NCI-H82 treated with DMSO at 0.1 percent for 48 hours (cell line): ENCODE measurements at regions not wholly inside any gene's neighbourhood (a gene's known extent, or its start where the extent isn't known, plus 50 kb on each side); places are given as distances from the start of the nearest gene placed in this dataset.

Experiments
- DNase-seq: peaks from one replicate; lab custom pipeline; 2025; ENCODE audit not compliant: unreplicated experiment; lab: John Stamatoyannopoulos, UW

DNA sequence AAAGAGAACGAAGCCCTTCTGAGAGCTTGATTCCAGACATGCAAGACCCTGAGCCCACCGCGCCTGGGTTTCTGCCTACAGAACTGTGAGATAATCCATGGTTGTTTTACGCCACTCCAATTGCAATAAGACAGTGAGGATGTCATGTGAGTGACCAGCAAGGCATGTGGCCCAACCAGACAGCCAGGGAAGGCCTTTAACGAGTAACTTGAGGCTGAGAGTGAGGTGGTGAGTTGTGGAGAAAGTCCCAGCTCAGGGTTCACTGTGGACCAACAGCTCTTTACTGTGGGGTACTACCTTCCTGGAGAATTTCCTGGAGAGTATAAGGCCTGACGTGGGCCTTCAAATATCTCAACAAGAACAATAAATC lies 153.9 kb downstream of the ETS2 start:
- DNase-seq, result no peak

DNA sequence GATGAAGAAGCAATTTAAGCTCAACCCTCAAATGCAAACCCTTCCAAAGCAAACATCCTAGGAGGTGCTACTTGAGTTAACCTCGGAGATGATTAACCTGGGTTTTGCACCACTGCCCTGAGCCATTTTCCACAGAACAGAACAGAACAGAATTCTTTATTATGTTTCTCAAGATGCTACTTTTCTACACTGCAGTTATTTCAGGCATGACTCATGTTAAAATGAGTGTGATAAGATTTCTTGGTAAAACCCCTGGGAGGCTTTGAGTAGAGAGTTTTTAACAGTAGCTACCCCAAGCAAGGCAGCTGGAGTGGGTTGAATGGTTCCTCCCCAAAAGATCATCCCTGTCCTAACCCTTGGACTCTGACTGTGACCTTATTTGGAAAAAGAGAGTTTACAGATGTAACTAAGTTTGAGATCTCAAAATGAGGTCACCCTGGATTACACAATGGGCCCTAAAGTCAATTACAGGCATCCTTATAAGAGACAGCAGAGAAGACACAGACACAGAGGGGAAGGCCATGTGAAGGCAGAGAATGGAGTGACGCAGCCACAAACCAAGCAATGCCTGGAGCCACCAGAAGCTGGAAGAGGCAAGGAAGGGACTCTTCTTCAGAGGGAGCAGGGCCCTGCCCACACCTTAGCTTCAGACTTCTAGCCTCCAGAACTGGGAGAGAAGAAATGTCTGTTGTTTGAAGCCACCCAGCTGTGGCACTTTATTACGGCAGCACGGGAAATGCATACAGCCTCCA lies 153.4 kb downstream of the ETS2 start:
- no peak for DNase-seq

DNA sequence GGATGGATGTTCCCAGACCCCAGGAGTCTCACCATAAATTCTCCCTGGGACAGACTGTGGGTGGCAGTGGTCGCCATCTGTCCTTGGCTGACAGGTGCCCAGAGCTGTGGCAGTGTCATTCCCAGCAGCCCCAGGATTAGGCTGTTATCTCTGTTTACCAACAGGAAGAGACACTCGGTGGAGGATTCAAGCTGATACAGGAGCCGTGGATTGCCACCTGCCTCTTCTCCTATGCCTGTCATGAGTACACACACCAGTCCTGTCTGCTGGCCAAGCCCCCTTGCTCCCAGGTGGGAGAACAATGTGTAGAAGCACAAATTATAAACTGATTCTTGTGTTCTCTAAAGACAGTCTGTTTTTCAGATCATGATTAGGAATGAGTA lies 152.6 kb downstream of the ETS2 start:
- no peak for DNase-seq

DNA sequence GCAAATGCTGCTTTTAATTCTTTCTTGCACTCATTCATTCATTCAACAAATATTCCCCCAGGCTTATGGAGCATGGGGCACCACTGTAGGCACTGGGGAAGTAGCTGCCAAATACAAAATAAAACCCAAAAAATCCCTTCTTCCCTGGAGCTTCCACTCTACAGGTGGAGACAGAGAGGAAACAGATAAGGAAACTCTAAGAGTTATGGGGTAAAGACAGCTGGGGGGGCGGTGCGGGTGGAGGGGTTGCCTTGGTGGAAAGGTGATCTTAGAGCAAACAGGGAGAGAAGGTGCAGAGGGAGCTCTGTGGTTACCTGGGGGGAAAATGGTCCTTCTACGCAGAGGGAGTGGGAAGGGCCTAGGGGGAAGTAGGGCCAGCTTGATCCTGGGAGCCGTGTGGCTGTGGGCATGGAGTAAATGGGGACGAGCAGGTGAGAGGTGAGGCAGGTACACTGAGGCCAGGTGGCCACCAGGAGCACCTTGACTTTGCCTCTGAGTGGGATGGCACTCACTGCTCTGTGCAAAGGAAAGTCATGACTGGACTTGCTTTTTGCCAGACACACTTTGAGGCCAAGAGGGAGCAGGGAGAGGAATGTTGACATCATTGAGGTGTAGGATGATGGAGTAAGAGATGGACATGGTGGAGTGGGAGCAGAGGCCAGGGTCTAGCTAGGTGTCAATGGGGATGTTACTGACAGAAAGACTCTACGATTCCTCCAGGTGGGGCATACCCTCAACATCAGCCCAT lies 152.0 kb downstream of the ETS2 start:
- DNase-seq, result no peak

DNA sequence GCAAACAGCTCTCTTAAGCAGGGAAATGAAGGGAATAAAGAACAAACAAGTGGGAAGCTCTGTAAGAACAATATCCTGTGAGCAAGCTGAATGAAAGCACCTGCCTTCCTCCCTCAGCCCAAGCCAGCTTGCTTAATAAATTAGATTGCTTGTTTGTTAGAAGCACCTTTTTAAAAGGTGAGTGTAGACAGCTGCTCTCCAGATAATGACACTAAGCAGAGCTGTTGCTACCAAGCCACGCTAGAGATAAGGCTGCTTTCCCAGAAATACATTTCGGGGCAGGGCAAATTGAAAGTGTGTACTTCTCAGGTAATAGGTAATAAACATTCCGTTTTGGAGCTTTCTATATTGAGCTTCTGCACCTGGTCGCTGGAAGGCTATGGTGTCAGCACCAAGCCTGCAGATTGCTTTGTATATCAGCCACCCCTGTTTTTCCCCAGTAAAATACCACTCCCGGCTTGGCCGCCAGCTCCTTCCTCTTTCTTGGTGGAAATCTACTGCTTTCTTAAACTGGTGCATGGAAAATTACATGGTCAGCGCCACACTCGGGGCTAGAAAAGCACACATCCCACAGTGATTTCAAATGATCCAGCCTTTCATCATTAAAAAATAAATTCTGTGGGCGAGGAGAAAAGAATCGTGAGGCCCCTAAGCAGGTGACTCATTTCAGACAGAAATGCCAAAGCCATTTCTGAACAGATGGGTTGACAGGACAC lies 151.3 kb downstream of the ETS2 start:
- DNase-seq, result no peak

DNA sequence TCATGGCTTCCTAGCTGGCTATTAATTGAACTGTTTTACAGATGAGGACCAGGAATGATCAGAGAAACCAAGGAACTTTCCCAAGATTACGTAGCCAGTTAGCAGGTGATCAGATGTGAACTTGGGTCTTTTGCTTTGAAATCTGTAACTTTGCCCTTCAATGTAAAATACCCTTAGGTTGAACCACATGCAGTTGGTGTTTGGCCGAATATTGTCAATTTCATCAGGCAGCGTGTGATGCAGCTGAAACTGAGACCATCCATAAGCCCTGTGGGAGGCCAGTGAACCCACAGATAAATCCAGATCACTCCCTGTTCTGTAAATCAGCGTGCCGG lies 150.8 kb downstream of the ETS2 start:
- no peak for DNase-seq

DNA sequence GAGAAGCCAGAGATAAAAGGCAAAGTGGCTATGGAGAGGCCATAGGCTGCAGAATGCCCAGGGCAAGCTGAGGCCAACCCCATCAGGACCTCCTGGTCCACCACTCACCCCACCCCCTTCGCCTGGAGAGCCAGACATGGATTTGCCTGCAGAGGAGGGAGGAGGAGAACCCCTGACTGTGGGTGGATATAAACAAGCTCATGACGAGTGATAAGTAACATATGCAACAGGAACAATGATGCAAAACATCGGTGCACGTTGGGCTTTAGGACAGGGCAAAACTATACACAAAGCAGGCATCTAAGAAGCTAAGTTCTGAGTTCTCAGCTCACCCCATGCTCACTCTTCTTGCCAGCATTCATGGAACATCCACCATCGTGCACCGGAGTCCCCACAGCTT lies 150.3 kb downstream of the ETS2 start:
- DNase-seq, result no peak

DNA sequence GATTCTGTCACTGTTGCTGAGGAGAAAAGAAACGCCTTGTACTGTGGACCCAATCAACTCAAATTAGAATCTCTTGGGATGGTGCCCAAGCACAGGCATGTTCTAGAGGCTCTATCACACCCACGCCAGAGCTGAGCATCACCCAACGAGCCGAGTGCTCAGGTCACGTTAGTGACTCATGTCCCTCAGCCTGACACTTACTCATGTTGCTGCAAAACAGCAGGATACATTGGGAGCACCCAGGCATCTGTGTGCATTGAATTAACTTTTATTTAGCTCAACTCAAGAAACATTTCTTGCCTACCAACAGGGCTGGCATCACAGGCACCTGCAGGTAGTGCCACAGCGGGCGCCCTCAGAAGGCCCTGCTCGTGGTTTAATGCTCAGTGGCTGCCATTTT lies 149.8 kb downstream of the ETS2 start:
- no peak for DNase-seq

DNA sequence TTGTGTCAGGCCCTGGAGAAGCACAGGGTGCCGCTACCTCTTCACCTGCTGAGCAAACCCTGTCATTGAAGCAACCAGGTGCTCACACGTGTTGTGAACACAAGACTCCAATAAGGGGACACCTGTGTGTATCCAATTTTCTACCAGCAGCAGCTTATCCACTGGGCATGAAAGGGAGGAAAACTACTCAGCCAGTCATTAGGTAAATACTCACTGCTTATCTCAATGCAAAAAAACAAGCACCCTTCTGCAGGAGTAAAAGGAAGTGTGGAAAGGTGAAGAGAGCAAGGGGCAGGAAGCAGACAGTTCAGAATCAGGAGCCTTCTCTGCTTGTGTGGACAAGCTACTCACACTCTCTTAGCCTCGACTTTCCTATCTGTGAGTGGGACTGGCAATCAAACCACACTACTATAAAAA lies 148.9 kb downstream of the ETS2 start:
- DNase-seq, result no peak

DNA sequence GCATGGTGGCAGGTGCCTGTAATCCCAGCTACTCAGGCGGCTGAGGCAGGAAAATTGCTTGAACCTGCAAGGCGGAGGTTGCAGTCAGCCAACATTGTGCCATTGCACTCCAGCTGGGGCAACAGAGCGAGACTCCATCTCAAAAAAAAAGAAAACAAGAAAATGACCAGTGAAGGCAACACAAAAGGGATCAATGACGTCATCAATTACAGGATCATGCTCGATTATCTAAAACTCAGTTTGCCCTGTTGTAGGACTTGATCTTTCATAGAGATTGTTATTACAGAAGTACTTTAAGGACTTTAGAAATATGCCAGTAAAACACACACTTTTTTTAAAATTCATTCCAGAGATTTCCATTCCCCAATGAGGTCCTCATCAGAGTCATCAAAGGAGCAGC lies 147.8 kb downstream of the ETS2 start:
- no peak for DNase-seq

DNA sequence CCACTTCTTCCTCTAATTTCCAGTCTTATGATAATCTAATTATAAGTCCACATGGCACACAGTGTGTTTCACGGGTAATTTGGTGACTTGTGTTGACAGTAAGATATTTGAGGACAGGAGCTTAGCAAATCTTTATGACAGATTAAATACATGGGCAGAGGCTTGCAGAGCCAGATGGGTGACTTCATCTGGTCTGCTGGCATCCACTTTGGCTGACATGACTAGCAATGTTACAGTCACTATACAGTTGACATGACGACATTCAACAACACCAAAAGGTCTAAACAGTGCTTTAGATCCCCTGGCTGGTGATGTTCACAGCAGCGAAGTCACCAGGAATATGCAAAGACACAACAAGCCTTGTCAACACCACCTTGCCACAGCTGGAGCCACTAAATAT lies 147.2 kb downstream of the ETS2 start:
- DNase-seq, result no peak

DNA sequence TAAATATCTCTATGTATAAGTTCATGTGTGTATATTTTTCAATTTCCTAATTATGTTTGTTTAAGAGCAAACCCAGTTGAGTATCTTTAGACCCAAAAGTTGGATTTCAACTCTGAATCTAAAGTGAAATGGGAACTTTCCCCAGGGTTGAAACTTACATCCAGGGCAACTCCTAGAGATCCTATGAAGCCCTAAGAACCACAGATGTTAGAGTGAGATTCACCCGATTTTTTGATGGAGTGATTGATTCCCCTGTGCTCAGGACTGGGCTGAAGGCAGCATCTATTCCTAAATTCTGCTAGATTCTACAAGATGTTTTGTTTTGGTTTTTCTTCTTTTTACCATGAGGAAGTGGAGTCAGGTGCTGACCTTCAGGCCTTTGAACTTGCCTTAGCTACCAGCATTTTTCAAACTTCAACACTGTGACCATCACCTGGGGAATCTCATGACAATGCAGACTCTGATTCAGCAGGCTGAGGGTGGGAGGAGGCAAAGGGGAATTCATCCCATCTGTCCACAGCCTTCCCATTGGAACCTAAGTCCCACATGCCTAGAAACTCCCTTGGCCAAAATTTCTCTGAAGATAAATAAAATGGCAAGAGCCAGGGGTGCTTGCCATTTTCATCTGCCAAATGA lies 145.5 kb downstream of the ETS2 start:
- no peak for DNase-seq

DNA sequence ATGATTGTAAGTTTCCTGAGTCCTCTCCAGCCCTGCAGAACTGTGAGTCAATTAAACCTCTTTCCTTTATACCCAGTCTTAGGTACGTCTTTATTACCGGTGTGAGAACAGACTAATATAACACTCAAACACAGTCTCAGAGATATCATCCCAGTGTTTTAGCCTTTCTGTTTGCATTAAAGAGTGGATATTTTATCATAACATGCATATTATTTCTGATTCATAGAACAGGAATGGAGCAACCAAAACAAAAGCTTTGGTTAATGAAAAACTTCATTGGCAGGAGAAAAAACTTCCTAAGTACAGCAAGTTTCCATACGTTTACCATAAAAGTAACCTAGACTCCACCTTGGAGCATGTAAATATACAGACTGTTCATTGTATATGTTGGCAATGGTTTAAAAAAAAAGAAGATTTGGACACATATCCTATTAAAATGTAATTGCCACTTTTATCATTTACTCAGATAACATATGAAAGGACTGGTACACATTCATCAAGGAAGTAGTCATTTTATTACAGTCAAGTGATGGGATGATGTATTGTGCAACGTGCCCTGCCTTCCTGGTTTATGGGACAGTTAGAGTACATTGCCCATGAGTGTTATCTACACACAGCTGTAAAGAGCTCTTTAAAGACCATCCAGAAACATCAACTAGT lies 144.8 kb downstream of the ETS2 start:
- no peak for DNase-seq

DNA sequence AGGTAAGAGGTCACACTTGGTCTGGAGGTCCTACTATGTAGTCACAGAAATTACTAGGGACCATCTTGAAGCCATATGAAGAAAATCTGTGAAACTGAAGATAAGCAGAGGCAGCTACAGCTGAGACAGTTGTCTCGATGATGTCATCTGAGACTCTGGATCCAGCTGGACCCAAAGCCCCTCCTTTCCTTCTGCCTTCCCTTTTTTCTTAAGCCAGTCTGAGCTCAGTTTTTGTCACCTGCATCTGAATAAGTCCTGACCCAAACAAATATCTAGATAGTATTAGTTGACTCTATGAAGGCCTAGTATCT lies 143.3 kb downstream of the ETS2 start:
- no peak for DNase-seq

DNA sequence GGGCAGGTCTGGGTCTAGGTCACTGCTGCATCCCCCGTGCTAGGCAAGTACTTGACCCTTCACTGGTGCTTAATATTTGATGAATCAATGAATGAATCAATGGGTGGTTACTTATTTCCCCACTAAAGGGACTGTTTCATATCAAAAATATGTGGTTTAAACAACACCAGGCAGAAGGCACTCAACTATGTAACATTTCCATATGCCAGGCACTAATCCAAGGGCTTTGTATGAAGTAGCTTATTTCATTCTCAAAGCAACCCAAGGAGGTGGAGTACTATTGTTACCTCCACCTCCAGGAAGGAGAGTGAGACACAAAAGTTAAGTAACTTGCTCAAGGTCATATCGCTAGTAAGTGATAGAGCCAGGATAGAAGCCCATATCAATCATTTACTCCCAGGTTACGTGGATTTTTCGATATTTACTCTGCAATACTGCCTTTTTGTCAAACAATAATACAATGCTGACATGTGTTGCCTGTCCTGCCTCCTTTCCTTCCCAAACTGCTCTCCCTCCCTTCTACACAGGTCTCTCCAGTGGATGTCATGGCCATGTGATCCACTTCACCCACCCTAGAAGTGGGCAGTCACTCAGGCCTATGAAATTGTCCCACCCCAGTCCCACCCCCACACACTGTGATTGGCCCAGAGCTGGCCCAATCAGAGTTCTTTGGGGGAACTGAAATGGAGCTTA lies 142.8 kb downstream of the ETS2 start:
- DNase-seq, result no peak

DNA sequence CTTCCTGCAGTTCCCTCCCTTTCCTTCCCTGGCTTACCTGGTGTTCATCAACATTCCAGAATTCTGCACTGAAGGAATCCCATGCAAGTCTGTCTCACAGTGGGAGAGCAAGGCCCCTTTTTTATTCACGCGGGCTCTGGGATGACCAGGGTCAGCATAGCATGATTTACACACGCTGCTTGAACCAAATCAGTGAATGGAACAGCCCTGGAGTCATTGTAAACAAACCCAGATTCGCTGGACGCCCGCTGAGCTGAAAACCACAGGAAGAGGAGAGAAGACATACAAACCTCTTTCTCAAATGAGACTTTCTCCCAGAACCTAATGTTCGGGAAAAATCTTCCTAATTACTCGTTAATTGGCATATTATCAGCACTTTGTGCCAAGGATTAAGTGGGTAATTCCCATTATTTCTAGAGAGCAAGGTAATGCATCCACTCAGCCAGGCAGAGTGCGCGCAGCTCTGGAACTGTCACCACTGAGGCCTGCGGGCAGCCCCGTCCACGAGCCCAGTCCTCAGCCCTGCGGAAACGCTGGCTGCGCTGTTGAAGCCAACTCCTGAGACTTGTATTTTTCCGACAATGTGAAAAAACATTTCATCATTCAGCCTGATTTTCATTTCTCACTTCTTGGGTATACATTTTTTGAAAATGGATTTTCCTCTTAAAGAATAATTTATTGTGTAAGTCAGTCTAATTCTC lies 140.0 kb downstream of the ETS2 start:
- no peak for DNase-seq

DNA sequence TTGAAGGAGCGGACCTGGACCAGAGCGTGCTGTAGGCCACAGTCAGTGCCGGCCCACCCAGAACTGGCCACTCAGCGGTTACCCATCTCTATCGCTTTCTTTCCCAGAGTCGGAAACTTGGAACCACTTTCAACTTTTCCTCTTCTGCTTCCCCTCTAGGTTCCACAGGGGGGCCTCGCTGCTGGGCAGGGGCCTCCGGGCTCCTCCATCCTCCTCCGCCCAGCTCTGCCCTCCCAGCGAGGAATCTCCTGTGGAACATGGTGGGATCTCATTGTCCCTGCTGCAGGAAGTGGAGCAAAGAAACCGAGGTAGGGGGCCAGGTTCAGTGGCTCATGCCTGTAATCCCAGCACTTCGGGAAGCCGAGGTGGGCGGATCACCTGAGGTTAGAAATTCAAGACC lies 139.2 kb downstream of the ETS2 start:
- DNase-seq, result no peak

DNA sequence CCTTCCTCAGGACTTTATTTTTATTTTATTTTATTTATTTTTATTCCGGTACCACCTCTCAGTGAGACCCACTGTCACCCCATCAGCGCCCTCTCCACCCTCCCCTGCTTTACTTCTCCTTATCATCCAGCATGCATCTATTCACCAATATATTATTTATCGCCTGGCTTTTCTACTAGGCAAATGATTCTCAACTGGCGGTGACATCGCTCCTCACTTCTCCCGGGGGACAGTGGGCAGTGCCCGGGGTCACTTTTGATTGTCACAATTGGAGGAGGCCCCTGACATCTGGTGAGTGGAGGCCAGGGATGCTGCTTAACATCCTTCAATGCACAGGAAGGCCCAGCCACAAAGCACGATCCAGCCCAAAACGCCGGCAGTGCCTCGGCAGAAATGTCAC lies 138.7 kb downstream of the ETS2 start:
- no peak for DNase-seq

DNA sequence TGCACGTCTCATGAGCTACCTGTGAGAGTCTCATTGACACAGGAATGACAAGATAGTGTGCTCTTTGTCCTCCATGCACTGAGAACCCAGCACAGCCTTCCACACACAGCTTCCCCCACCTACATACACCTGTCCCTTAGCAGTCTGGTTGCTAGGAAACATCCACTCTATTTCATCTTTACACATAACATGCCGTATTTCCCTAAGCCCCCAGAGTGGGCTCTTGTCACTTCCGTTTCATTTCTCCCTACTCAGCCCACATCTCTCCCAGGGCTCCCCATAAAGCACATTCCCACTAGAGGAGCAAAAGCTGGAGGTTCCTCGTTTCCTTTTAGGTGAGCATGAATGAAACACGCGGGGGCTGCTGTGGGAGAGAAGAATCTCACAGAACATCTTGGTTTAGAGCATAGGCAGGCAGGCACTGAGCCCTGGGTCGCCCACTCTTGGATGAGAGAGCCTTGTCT lies 137.1 kb downstream of the ETS2 start:
- no peak for DNase-seq

DNA sequence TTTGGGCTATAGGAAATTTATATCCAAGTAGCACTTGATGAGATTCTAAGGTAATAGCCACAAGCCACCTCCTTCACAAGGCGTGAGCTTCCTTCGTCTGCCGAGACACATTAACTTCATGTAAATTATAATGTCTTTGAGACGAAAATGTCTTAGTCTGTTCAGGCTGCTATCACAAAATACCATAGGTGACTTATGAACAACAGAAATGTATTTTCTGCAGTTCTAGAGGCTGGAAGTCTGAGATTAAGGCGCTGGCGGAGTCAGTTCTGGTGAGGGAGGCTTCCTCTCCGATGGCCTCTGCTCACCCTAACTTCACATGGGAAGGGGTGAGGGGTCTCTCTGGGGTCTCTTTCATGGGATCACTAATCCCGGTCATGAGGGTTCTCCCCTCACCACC lies 133.0 kb downstream of the ETS2 start:
- no peak for DNase-seq
